T-helper 17 cell (primary cell): ENCODE measurements at regions not wholly inside any gene's neighbourhood (a gene's known extent, or its start where the extent isn't known, plus 50 kb on each side); places are given as distances from the start of the nearest gene placed in this dataset.

ENCODE experiments used
- ATAC-seq: fragments of 150-1000 bp; cut with Tn5 transposase; 2 replicates; pipeline ENCODE4 v1.10.0; 2021; ENCODE audit warnings: mild to moderate bottlenecking, moderate library complexity
- DNase-seq, 3 donors: peaks; one replicate each; pipeline versions ENCODE4 v3.0.0 to v3.0.0-alpha.2; 2020 to 2021
- H3K9me3 ChIP-seq: one replicate; pipeline ENCODE4 v1.7.0; 2013; ENCODE audit warnings: low read length, mild to moderate bottlenecking; ENCODE audit not compliant: control insufficient read depth, poor library complexity, severe bottlenecking
- H3K27ac Mint-ChIP-seq: one replicate; pipeline ENCODE4 v1.8.0; 2022; ENCODE audit warnings: mild to moderate bottlenecking, moderate library complexity, mixed read lengths
- H3K27me3 Mint-ChIP-seq: one replicate; pipeline ENCODE4 v1.8.0; 2022; ENCODE audit warnings: mixed read lengths
- H3K36me3 Mint-ChIP-seq: one replicate; pipeline ENCODE4 v1.8.0; 2022; ENCODE audit warnings: low read depth, mixed read lengths
- H3K4me1 Mint-ChIP-seq: one replicate; pipeline ENCODE4 v1.8.0; 2022; ENCODE audit warnings: mild to moderate bottlenecking, mixed read lengths
- H3K4me3 Mint-ChIP-seq: one replicate; pipeline ENCODE4 v1.8.0; 2022; ENCODE audit warnings: mild to moderate bottlenecking, moderate library complexity, mixed read lengths

DNA sequence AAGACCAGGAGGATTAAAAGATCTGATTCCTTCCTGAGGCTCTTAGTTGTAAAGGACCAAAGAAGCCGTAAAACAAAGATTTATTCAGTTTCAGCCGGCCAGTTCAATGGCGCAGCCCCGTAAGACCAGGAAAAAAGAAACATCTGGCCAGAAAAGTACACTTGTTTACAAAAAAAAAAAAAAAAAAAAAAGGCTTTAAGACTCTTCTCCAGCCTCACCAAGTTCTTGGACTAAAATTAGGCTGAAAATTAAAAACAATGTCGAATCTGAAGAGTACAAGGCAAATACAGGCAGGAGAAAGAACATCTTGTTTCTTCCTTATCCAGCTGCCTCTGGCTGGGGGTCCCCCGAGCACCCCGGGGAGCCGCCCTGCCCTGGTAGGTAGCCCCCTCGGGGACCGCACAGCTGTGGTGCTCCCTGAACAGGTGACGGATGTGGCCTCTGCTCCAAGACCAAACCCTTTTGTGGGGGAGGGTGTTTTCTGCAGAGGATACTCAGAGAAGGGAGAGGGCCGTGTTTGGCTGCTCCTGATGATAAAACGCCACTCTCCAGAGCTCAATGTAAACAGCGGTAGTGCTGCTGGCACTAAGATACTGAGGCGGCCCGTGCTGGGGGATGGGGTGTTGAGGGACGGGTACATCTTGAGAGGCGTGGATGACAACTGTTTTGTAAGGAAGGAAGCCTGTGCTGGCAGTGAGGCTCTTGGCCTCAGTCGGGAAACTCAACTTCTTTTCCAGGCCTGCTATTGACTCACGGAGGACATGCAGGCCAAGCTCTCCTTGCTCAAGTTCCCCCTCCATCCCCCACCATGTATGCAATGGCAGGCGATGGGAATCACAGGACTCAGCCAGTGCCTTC lies 201.0 kb upstream of the DIO3 start:
- H3K9me3 ChIP-seq = no peaks in the 10 kb centered on the region
- ATAC-seq (no peak), DNase-seq (no peak)
- Mint-ChIP-seq H3K4me1 (peaks cover 12% of the 10 kb centered on the region), H3K4me3 (no peak overlapping the region), H3K36me3 (no peaks in the 10 kb centered on the region), H3K27me3 (peaks cover 39% of the 10 kb centered on the region), H3K27ac (no peak overlapping the region)

DNA sequence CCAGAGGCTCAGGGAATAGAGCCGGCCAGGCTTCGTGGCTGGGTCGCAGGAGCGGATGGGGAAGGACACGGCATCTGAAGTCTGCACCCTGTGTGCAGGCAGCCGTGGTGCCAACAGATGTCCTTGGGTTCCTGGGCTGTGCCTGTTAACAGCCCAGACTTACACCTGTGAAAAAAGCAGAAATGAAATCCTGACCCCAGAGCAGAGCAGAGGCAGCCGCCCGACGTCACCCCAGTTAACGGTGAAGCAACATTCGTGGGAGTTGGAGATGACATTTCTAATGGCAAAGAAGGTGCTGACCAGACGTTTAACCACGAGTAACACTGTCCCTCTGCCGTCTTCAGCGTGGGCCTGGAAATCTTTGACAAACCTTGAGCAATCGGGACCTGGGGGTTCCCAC lies 200.3 kb upstream of the DIO3 start:
- Mint-ChIP-seq H3K27ac (no peak overlapping the region), H3K27me3 (peaks cover 44% of the 10 kb centered on the region), H3K36me3 (no peaks in the 10 kb centered on the region), H3K4me3 (no peak overlapping the region), H3K4me1 (peaks cover 12% of the 10 kb centered on the region)
- DNase-seq (no peak), ATAC-seq (no peak)
- H3K9me3 ChIP-seq = no peaks in the 10 kb centered on the region

- ATAC-seq (no peak), DNase-seq (no peak)
- no peak overlapping the region for H3K27ac Mint-ChIP-seq
- H3K4me3 Mint-ChIP-seq = no peak overlapping the region
- no peaks in the 10 kb centered on the region for H3K36me3 Mint-ChIP-seq
- no peaks in the 10 kb centered on the region for H3K9me3 ChIP-seq
- peaks cover 44% of the 10 kb centered on the region for H3K27me3 Mint-ChIP-seq
- H3K4me1 Mint-ChIP-seq = peaks cover 12% of the 10 kb centered on the region
Measured at GRCh38 chr14:101361451-101362433, 199.6 kb upstream of the DIO3 start.

DNA sequence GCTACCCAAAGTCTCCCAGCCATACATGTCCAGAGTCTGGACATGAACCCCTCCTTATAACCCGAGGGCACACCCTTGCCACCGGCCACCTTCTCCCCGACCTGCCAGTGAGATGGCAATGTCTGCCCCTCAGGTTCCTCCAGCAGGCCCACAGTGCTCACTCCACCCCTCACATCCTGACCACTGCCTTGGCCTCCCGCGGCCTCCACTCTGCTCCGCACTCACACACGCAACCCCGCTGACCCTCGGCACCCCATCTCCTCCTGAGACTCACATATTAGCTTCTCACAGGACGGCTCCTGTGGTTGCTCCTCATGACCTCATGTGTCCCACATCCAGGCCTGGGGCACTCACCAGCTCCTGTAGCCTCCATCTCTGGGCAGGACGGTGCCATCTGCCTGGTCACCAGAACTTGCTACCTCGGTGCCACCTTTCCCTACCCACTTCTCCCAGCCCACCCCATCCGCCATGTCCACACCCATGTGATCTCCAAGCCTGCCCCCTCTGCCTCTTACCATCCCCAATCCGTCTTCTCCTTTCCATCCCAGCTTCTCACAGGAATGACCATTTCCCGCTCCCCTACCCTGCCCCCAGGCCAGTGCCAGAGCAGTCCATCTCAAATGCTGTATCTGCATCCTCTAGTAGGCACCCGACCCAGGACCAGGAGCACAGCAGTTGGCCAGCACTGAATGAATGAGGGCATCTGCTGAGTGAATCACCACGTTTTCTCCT lies 198.6 kb upstream of the DIO3 start:
- H3K27me3 Mint-ChIP-seq = peaks cover 49% of the 10 kb centered on the region
- no peak overlapping the region for H3K27ac Mint-ChIP-seq
- no peaks in the 10 kb centered on the region for H3K9me3 ChIP-seq
- no peak overlapping the region for H3K4me3 Mint-ChIP-seq
- peaks cover 12% of the 10 kb centered on the region for H3K4me1 Mint-ChIP-seq
- ATAC-seq (no peak), DNase-seq (no peak)
- no peaks in the 10 kb centered on the region for H3K36me3 Mint-ChIP-seq

GRCh38 chr14:101363261-101363555 lies 198.1 kb upstream of the DIO3 start:
- Mint-ChIP-seq H3K4me1 (peaks cover 12% of the 10 kb centered on the region), H3K27me3 (peaks cover 49% of the 10 kb centered on the region), H3K4me3 (no peak overlapping the region), H3K27ac (no peak overlapping the region), H3K36me3 (no peaks in the 10 kb centered on the region)
- no peaks in the 10 kb centered on the region for H3K9me3 ChIP-seq
- no peak for ATAC-seq
- no peak for DNase-seq

DNA sequence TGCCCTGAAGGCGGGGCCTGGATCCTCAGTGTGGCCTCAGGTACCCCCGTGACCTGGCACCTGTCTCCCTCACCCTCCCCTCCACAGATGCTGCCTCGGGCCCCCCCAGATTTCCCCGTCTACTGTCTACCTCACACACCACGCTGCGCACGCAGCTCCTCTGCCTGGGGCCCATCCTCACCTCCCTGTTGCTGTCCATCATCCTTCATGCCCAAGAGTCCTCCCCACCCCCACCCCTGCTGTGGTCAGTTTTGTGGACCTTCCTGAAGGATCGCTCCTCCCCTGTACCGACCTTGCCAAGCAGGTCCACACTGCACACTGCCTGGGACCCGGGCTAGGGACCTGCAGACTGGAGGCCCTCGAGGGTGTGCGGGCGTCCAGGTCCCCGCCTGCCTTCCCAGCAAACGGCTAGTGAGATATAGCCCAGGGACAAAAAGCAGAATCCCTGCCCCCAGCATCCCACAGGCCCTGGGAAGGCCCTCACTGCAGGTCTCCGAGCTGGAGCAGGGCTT lies 197.4 kb upstream of the DIO3 start:
- DNase-seq (no peak), ATAC-seq (no peak)
- Mint-ChIP-seq H3K27me3 (peaks cover 47% of the 10 kb centered on the region), H3K4me3 (no peak overlapping the region), H3K4me1 (peaks cover 11% of the 10 kb centered on the region), H3K36me3 (no peaks in the 10 kb centered on the region), H3K27ac (no peak overlapping the region)
- H3K9me3 ChIP-seq = no peaks in the 10 kb centered on the region

GRCh38 chr14:101364503-101365328 lies 196.6 kb upstream of the DIO3 start:
- no peak for ATAC-seq
- no peak overlapping the region for H3K4me3 Mint-ChIP-seq
- H3K4me1 Mint-ChIP-seq = peaks cover 9% of the 10 kb centered on the region
- peaks cover 53% of the 10 kb centered on the region for H3K27me3 Mint-ChIP-seq
- DNase-seq = no peak
- no peak overlapping the region for H3K27ac Mint-ChIP-seq
- no peaks in the 10 kb centered on the region for H3K36me3 Mint-ChIP-seq
- no peaks in the 10 kb centered on the region for H3K9me3 ChIP-seq

- Mint-ChIP-seq H3K27ac (no peak overlapping the region), H3K4me1 (peaks cover 9% of the 10 kb centered on the region), H3K27me3 (peaks cover 59% of the 10 kb centered on the region), H3K36me3 (no peaks in the 10 kb centered on the region), H3K4me3 (no peak overlapping the region)
- H3K9me3 ChIP-seq = no peaks in the 10 kb centered on the region
- DNase-seq (no peak), ATAC-seq (no peak)
Measured at GRCh38 chr14:101365329-101366158, 195.8 kb upstream of the DIO3 start.

DNA sequence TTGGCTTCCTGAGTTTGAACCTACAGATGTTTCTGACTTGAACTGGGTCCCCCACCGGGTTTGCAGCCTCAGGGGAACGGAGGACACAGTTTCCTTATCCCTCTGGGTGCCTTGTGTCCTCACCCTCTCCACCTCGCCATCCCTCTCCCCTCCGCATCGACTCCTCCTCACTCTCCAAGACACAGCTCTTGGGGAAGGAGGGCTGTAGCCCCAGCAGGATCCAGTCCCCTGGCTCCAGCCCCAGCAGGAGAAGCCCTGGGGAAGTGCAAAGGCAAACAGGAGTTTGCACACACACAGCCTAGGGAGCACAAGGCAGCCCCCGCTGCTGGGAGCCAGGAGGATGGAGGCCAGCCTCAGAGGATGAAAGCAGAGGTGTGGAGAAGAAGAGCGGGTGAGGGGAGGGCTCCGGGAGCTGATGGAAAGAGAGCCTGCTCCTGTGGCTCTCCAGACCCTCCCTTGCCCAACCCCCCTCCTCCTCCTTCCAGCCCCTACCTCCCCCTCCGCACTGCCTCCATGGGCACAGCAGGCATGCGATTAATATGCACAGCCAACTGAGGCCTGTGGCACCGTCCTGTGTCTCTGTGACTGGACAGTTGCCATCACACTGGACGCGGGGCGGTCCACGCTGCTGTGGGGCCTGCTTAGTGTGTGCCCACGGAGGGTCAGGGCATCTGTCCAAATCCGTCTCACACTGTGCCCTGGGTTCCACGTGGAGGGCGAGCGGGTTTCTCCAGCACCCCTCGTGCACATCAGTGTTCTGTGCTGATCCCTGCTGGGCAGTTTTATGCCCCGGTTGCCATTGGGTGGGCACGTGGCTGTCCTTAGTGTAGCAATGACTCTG lies 193.7 kb upstream of the DIO3 start:
- H3K36me3 Mint-ChIP-seq = no peaks in the 10 kb centered on the region
- H3K27ac Mint-ChIP-seq = no peak overlapping the region
- ATAC-seq (no peak), DNase-seq (no peak)
- peaks cover 7% of the 10 kb centered on the region for H3K4me1 Mint-ChIP-seq
- no peaks in the 10 kb centered on the region for H3K9me3 ChIP-seq
- peaks cover 64% of the 10 kb centered on the region for H3K27me3 Mint-ChIP-seq
- H3K4me3 Mint-ChIP-seq = no peak overlapping the region

- Mint-ChIP-seq H3K27ac (no peak overlapping the region), H3K4me1 (no peaks in the 10 kb centered on the region), H3K4me3 (no peak overlapping the region)
Measured at GRCh38 chr14:101368629-101369028, 192.7 kb upstream of the DIO3 start.

GRCh38 chr14:101369194-101369915 lies 191.9 kb upstream of the DIO3 start:
- ATAC-seq (no peak), DNase-seq (no peak)
- Mint-ChIP-seq H3K27me3 (peaks cover 66% of the 10 kb centered on the region), H3K4me3 (no peak overlapping the region), H3K27ac (no peak overlapping the region), H3K4me1 (no peaks in the 10 kb centered on the region), H3K36me3 (peaks cover under 1% of the 10 kb centered on the region)
- H3K9me3 ChIP-seq = no peaks in the 10 kb centered on the region

More at GRCh38 chr14:101368629-101369028, 192.7 kb upstream of the DIO3 start:
- Mint-ChIP-seq H3K36me3 (no peaks in the 10 kb centered on the region), H3K27me3 (peaks cover 64% of the 10 kb centered on the region)
- no peaks in the 10 kb centered on the region for H3K9me3 ChIP-seq
- no peak for DNase-seq
- ATAC-seq = no peak
